ENCODE measurements at regions not wholly inside any gene's neighbourhood (a gene's known extent, or its start where the extent isn't known, plus 50 kb on each side); places are given as distances from the start of the nearest gene placed in this dataset.

GRCh38 chr13:48154671-48155070 lies 59.8 kb upstream of the MED4 start:
- DNase-seq (ENCODE audit: low spot score), result no peak
- Histone ChIP-seq H3K27ac (peak overlapping the region in 1 of 2 donors; percentile 29), H3K9me3 (no peaks in the 10 kb centered on the region), H3K36me3 (no peaks in the 10 kb centered on the region), H3K4me1 (peaks cover 0 to 5% of the 10 kb centered on the region in 2 donors), H3K4me3 (no peak overlapping the region), H3K27me3 (no peaks in the 10 kb centered on the region)
- TF ChIP-seq CTCF (IDR thresholded peaks at IDR 0.05), result no peak

- no peak for TF ChIP-seq CTCF (IDR thresholded peaks at IDR 0.05)
- Histone ChIP-seq H3K4me1 (peaks cover 0 to 5% of the 10 kb centered on the region in 2 donors), H3K36me3 (no peaks in the 10 kb centered on the region)
Observed at GRCh38 chr13:48153186-48153585, 58.3 kb upstream of the MED4 start.

GRCh38 chr13:48151363-48152161 lies 56.7 kb upstream of the MED4 start:
- no peak overlapping the region for H3K4me3 ChIP-seq
- H3K27me3 ChIP-seq, result no peaks in the 10 kb centered on the region
- no peak for DNase-seq (ENCODE audit: low spot score)
- H3K4me1 ChIP-seq, result peaks cover 0 to 5% of the 10 kb centered on the region in 2 donors
- no peak for TF ChIP-seq CTCF (IDR thresholded peaks at IDR 0.05)
- no peak overlapping the region for H3K27ac ChIP-seq
- no peaks in the 10 kb centered on the region for H3K36me3 ChIP-seq
- no peaks in the 10 kb centered on the region for H3K9me3 ChIP-seq

More at GRCh38 chr13:48153186-48153585, 58.3 kb upstream of the MED4 start:
- no peaks in the 10 kb centered on the region for H3K27me3 ChIP-seq
- H3K9me3 ChIP-seq, result no peaks in the 10 kb centered on the region
- no peak overlapping the region for H3K27ac ChIP-seq
- H3K4me3 ChIP-seq, result no peak overlapping the region
- no peak for DNase-seq (ENCODE audit: low spot score)

- DNase-seq (ENCODE audit: low spot score), result no peak
Observed at GRCh38 chr13:48148454-48148853, 53.5 kb upstream of the MED4 start.

GRCh38 chr13:48146636-48147035 lies 51.7 kb upstream of the MED4 start:
- TF ChIP-seq CTCF (IDR thresholded peaks at IDR 0.05), result no peak
- Histone ChIP-seq H3K4me1 (peaks cover 0 to 8% of the 10 kb centered on the region in 2 donors), H3K9me3 (no peaks in the 10 kb centered on the region), H3K27me3 (no peaks in the 10 kb centered on the region), H3K36me3 (no peaks in the 10 kb centered on the region), H3K4me3 (no peak overlapping the region), H3K27ac (no peak overlapping the region)
- DNase-seq (ENCODE audit: low spot score), result no peak

More at GRCh38 chr13:48148454-48148853, 53.5 kb upstream of the MED4 start:
- no peak for TF ChIP-seq CTCF (IDR thresholded peaks at IDR 0.05)
- no peak overlapping the region for H3K4me3 ChIP-seq
- H3K36me3 ChIP-seq, result no peaks in the 10 kb centered on the region
- H3K27ac ChIP-seq, result no peak overlapping the region
- no peaks in the 10 kb centered on the region for H3K27me3 ChIP-seq
- H3K9me3 ChIP-seq, result no peaks in the 10 kb centered on the region
- peaks cover 0 to 8% of the 10 kb centered on the region in 2 donors for H3K4me1 ChIP-seq

All from right atrium auricular region (tissue), 2 donors.